Activated CD4-positive, alpha-beta T cell treated with anti-CD3 and anti-CD28 coated beads for 36 hours (primary cell): ENCODE measurements at regions not wholly inside any gene's neighbourhood (a gene's known extent, or its start where the extent isn't known, plus 50 kb on each side); places are given as distances from the start of the nearest gene placed in this dataset.

ENCODE experiments used
- ATAC-seq: fragments of 200-7000 bp; cut with Tn5 transposase; one replicate; pipeline ENCODE4 v1.10.0; 2021; ENCODE audit warnings: mild to moderate bottlenecking, moderate library complexity
- CTCF ChIA-PET: fragments of 350-600 bp; sonication (Branson Sonifier 250); formaldehyde crosslinking; loops from one replicate; lab custom pipeline; 2021; ENCODE audit warnings: antibody characterized with exemption; lab: Charles Lee
- POLR2A ChIA-PET: fragments of 350-600 bp; sonication (Branson Sonifier 250); formaldehyde crosslinking; loops from one replicate; lab custom pipeline; 2021; ENCODE audit warnings: antibody characterized with exemption, inconsistent platforms; lab: Charles Lee
- DNase-seq: peaks from one replicate; pipeline ENCODE4 v3.0.0-alpha.2; 2020
- H3K27ac Mint-ChIP-seq: one replicate; pipeline ENCODE4 v1.8.0; 2021; ENCODE audit warnings: mixed read lengths
- H3K27me3 Mint-ChIP-seq: one replicate; pipeline ENCODE4 v1.8.0; 2021; ENCODE audit warnings: mixed read lengths
- H3K36me3 Mint-ChIP-seq: one replicate; pipeline ENCODE4 v1.8.0; 2021; ENCODE audit warnings: low read depth, mixed read lengths
- H3K4me1 Mint-ChIP-seq: one replicate; pipeline ENCODE4 v1.8.0; 2021; ENCODE audit warnings: mixed read lengths
- H3K4me3 Mint-ChIP-seq: one replicate; pipeline ENCODE4 v1.8.0; 2021; ENCODE audit warnings: mild to moderate bottlenecking, moderate library complexity, mixed read lengths
- H3K9me3 Mint-ChIP-seq: one replicate; pipeline ENCODE4 v1.8.0; 2021; ENCODE audit warnings: low read depth, mixed read lengths
- intact Hi-C, 2 experiments: fragments of 100-400 bp; cut with DNase I in 1 of 2; cut with micrococcal nuclease in 1 of 2; formaldehyde crosslinking; loops; one replicate each; pipeline versions ENCODE4 v1.14.2 to v1.15.1; 2022 to 2024; cut with DNase I, micrococcal nuclease

DNA sequence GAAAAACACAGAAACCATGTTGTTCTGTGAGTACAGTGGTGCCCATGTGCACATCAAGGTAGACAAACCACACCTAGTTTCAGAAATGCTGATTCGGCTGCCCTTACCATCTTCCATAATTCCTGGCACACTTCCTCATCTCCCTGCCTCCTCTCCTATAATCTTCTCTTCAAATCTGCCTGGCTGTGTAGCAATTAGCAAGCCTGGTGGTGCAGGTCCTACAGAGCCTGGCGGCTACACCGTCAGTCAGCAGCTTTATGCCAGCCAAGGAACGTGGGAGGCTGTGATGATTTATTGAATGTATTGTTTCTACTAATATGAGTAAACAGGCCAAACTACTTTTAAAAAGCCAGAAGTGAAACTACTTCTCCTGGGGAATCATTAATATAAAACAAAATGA is 106.8 kb downstream of the SEMA6D start:
- Mint-ChIP-seq H3K4me3 (no peak overlapping the region), H3K27ac (no peak overlapping the region), H3K27me3 (peaks cover 11% of the 10 kb centered on the region), H3K4me1 (no peaks in the 10 kb centered on the region), H3K9me3 (no peaks in the 10 kb centered on the region), H3K36me3 (no peaks in the 10 kb centered on the region)
- POLR2A ChIA-PET = no interaction called here
- intact Hi-C loops = no loop called here
- ATAC-seq (no peak), DNase-seq (no peak)
- CTCF ChIA-PET = interaction anchor here (0.8 kb wide), 1 partner anchor 475 kb away, joined by 3 read pairs; no protein-coding TSS in a partner anchor

DNA sequence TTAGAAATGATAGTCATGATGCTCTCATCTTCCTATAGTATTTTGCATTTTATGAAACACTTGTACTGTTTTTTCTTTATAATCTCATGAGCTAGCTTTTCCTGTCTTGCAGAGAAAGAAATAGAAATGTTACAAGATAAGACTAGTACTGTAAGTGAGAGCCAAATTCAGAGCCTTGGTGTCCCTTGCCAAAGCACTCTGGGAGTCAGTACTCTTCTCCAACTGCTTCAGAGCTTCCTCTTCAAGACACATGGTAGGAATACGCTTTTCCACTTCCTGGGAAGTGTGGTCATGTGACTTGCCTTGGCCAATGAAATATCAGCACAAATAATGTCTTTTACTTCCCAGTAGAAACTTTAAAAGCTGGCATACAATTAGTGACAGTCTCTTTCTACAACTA is 112.4 kb downstream of the SEMA6D start:
- POLR2A ChIA-PET = no interaction called here

DNA sequence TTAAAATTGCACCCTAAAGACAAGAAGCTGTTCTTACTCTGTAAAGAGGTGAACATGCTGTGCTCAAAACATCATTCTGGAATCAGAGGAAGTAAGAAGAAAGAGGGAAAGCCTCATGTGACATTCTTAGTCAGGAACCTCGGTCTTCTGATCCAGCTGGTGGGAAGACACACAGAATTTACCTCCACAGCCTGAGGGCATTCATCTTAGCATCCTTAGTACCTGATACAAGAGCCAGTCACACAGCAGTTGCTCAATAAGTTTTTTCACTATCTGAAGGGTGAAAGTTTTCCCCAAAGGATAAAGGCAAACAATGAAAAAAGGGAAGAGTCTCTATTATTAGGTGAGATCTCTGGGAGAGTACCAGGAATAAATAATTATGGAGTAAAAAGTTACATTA is 116.8 kb downstream of the SEMA6D start:
- Mint-ChIP-seq H3K36me3 (no peaks in the 10 kb centered on the region), H3K27ac (no peak overlapping the region), H3K9me3 (no peaks in the 10 kb centered on the region), H3K27me3 (no peaks in the 10 kb centered on the region), H3K4me3 (no peak overlapping the region), H3K4me1 (no peaks in the 10 kb centered on the region)
- DNase-seq = no peak
- ATAC-seq = no peak
- intact Hi-C loops = no loop called here
- POLR2A ChIA-PET = no interaction called here
- CTCF ChIA-PET = interaction anchor here (0.6 kb wide), 1 partner anchor 131 kb away, joined by 3 read pairs; no protein-coding TSS in a partner anchor

More for the DNA sequence above, 112.4 kb downstream of the SEMA6D start:
- DNase-seq (no peak), ATAC-seq (no peak)
- H3K36me3 Mint-ChIP-seq = no peaks in the 10 kb centered on the region
- H3K27me3 Mint-ChIP-seq = peaks cover 8% of the 10 kb centered on the region
- CTCF ChIA-PET = no interaction called here
- H3K27ac Mint-ChIP-seq = no peak overlapping the region
- H3K4me1 Mint-ChIP-seq = no peaks in the 10 kb centered on the region
- H3K9me3 Mint-ChIP-seq = no peaks in the 10 kb centered on the region
- intact Hi-C loops = no loop called here
- no peak overlapping the region for H3K4me3 Mint-ChIP-seq

GRCh38 chr15:47839233-47839825 is 122.0 kb downstream of the SEMA6D start:
- DNase-seq = no peak
- POLR2A ChIA-PET = no interaction called here
- Mint-ChIP-seq H3K4me1 (no peaks in the 10 kb centered on the region), H3K9me3 (no peaks in the 10 kb centered on the region), H3K27me3 (peaks cover 3% of the 10 kb centered on the region), H3K27ac (no peak overlapping the region), H3K4me3 (no peak overlapping the region), H3K36me3 (no peaks in the 10 kb centered on the region)
- intact Hi-C loops = no loop called here
- CTCF ChIA-PET = no interaction called here
- ATAC-seq = no peak

DNA sequence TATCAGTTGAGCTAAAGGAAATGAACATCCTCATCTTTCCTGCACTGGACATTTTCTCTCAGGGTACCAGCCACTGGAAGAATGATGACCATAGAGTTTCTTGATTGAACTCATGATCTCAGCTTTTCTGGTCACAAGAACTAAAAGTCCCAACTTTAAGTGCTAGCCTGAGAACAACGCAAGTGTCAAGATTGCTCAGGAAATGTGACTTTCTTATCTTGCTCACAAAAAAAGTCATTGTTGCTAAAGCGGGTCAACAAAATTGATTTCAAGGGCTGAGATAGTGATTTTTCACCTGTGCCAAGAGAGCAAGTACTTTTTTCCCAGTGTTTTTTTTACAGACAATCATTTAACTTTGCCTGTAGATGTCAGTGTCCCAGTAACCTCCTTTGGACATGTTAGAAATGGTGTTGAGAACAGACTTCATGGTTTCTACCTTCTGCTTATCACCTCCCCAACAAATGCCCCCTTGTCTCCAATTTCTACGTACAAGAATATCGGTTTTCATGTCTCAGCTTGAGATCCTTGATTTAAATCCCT is 125.9 kb downstream of the SEMA6D start:
- no peak for ATAC-seq
- H3K27me3 Mint-ChIP-seq = peaks cover 3% of the 10 kb centered on the region

DNA sequence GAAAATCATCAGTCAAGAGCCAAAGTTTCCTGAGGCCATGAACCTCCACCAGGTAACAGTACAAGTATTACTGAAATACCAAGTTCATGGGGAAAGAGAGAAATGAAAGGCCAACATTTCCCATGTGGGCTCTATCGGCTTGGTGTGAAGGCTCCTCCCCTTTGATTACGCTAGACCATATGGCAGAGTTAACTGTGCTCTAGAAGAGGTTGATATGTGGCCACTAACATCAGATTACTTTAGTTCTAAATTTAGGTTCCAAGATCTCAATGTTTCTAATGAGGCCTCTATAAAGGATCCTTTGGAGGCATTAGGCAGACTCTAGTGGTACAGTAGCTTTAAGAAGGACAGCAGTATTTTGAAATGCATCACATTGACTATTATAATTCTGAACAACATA is 127.1 kb downstream of the SEMA6D start:
- no peak for DNase-seq
- no peaks in the 10 kb centered on the region for H3K9me3 Mint-ChIP-seq
- intact Hi-C loops = no loop called here
- POLR2A ChIA-PET = no interaction called here
- H3K4me3 Mint-ChIP-seq = no peak overlapping the region
- no peak for ATAC-seq
- no peaks in the 10 kb centered on the region for H3K36me3 Mint-ChIP-seq
- H3K4me1 Mint-ChIP-seq = no peaks in the 10 kb centered on the region
- H3K27ac Mint-ChIP-seq = no peak overlapping the region
- CTCF ChIA-PET = no interaction called here
- peaks cover 3% of the 10 kb centered on the region for H3K27me3 Mint-ChIP-seq

More for the DNA sequence above, 125.9 kb downstream of the SEMA6D start:
- no peak for DNase-seq
- intact Hi-C loops = no loop called here
- ChIA-PET CTCF (interaction anchor here (0.7 kb wide), 1 partner anchor 111 kb away, joined by 3 read pairs; no protein-coding TSS in a partner anchor), POLR2A (no interaction called here)
- Mint-ChIP-seq H3K27ac (no peak overlapping the region), H3K4me1 (no peaks in the 10 kb centered on the region), H3K9me3 (no peaks in the 10 kb centered on the region), H3K36me3 (no peaks in the 10 kb centered on the region), H3K4me3 (no peak overlapping the region)

DNA sequence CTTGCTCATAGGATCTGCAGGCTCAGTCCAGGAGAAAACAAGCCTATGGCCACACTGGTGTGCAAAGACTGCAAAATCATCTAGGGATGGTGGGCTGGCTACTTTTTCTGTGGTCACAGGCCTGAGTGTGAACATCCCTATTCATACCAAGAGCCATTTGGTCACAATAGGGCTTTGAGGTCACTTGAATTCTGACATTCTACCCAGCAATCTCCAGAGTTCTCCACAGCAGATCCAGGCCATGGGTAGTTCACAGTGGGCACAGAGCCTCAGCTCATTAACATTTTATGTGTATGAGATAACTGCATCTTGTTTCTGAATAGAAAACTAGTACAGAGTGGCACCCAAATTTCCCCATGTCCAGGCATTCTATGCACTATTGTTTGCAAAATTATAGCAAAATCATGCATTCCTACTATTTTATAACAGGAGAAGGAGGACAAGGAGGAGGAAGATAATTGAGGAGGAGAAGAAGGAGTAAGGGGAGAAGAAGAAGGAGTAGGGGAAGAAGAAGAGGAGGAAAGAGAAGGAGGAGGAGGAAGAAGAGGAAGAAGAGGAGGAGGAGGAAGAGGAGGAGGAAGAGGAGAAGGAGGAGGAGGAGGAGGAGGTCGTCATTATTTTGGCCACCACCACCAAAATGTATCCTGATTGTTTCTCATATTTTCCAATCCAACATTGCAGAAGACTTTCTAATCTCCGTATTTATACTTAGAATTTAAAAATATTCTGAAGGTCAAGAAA is 129.0 kb downstream of the SEMA6D start:
- Mint-ChIP-seq H3K27ac (no peak overlapping the region), H3K4me1 (no peaks in the 10 kb centered on the region), H3K9me3 (no peaks in the 10 kb centered on the region), H3K27me3 (peaks cover 3% of the 10 kb centered on the region), H3K36me3 (no peaks in the 10 kb centered on the region), H3K4me3 (no peak overlapping the region)
- POLR2A ChIA-PET = no interaction called here
- CTCF ChIA-PET = no interaction called here
- DNase-seq (no peak), ATAC-seq (no peak)
- intact Hi-C loops = no loop called here

- ATAC-seq = no peak
- Mint-ChIP-seq H3K4me1 (no peaks in the 10 kb centered on the region), H3K36me3 (no peaks in the 10 kb centered on the region), H3K27ac (no peak overlapping the region), H3K27me3 (peaks cover 3% of the 10 kb centered on the region), H3K4me3 (no peak overlapping the region), H3K9me3 (no peaks in the 10 kb centered on the region)
- ChIA-PET POLR2A (no interaction called here), CTCF (no interaction called here)
- DNase-seq = no peak
- intact Hi-C loops = no loop called here
These were observed 129.6 kb downstream of the SEMA6D start for GRCh38 chr15:47846876-47847275.

- intact Hi-C loops = no loop called here
- POLR2A ChIA-PET = no interaction called here
These were observed 138.8 kb downstream of the SEMA6D start for GRCh38 chr15:47856071-47856470.

DNA sequence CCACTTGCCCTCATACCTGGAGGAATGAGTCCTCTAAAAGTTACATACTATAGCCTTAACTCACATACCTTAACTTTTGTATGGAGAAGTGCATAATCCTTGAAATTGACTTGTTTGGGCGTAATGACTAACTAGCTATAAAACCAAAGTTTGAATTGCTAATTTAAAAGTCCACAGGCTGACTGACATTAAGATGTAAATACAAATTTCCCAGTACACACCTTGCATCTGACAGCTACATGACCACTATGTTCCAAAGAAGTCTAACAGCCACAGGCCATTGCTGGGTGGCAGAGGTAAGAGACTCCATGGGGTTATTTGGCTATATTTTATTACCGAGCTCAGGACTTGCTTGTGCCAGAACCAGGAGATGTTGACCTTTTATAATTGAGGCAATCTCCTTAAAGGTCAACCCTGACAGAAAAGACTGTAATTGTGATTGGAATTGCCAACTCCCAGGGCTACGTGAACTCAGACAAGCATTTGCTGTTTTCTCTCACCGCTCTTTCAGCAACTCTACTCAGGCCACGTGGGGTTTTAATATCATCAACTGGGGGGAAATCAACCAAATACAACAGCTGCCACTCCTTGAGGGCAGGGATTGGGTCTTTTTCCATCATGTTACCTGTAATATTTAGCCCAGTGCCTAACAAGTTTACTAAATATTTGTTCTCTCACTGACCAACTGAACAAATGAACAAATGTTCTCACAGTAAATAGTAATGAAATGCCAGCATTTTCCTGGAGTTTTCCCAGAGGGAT is 139.9 kb downstream of the SEMA6D start:
- ChIA-PET CTCF (no interaction called here), POLR2A (no interaction called here)
- Mint-ChIP-seq H3K27ac (no peak overlapping the region), H3K4me3 (no peak overlapping the region), H3K27me3 (peaks cover 2% of the 10 kb centered on the region), H3K9me3 (peaks cover 2% of the 10 kb centered on the region), H3K36me3 (no peaks in the 10 kb centered on the region), H3K4me1 (no peaks in the 10 kb centered on the region)
- no peak for DNase-seq
- intact Hi-C loops = no loop called here
- ATAC-seq = no peak

More at GRCh38 chr15:47856071-47856470, 138.8 kb downstream of the SEMA6D start:
- H3K36me3 Mint-ChIP-seq = no peaks in the 10 kb centered on the region
- peaks cover 2% of the 10 kb centered on the region for H3K9me3 Mint-ChIP-seq
- no peaks in the 10 kb centered on the region for H3K4me1 Mint-ChIP-seq
- no peak overlapping the region for H3K4me3 Mint-ChIP-seq
- peaks cover 2% of the 10 kb centered on the region for H3K27me3 Mint-ChIP-seq
- CTCF ChIA-PET = interaction anchor here (0.7 kb wide), 1 partner anchor 768 kb away, joined by 3 read pairs; no protein-coding TSS in a partner anchor
- DNase-seq = no peak
- no peak for ATAC-seq
- no peak overlapping the region for H3K27ac Mint-ChIP-seq

GRCh38 chr15:47857776-47858167 is 140.5 kb downstream of the SEMA6D start:
- ChIA-PET CTCF (no interaction called here), POLR2A (no interaction called here)
- DNase-seq (no peak), ATAC-seq (no peak)
- Mint-ChIP-seq H3K36me3 (no peaks in the 10 kb centered on the region), H3K27me3 (peaks cover 2% of the 10 kb centered on the region), H3K4me1 (no peaks in the 10 kb centered on the region), H3K27ac (no peak overlapping the region), H3K4me3 (no peak overlapping the region), H3K9me3 (peaks cover 2% of the 10 kb centered on the region)
- intact Hi-C loops = no loop called here
